H1 (cell line): ENCODE measurements at regions not wholly inside any gene's neighbourhood (a gene's known extent, or its start where the extent isn't known, plus 50 kb on each side); places are given as distances from the start of the nearest gene placed in this dataset.

Experiments used
- CTCF ChIA-PET: fragments of 300-600 bp; sonication (Branson Sonifier 250); formaldehyde crosslinking; loops from one replicate; lab custom pipeline; 2021; ENCODE audit not compliant: partially characterized antibody; lab: Charles Lee
- POLR2A ChIA-PET: fragments of 300-600 bp; sonication (Branson Sonifier 250); formaldehyde crosslinking; loops from one replicate; lab custom pipeline; 2021; ENCODE audit warnings: inconsistent platforms; ENCODE audit not compliant: partially characterized antibody; lab: Charles Lee
- DNase-seq, 2 experiments: peaks; one replicate each; pipeline versions ENCODE4 v3.0.0 to v3.0.0-alpha.2; 2010 to 2022; ENCODE audit warnings: low spot score in 2 of 2, low read depth in 1 of 2, mixed read lengths in 1 of 2
- FAIRE-seq: peaks from 2 replicates; lab custom pipeline; 2011; peaks lifted over from hg19 to GRCh38; lab: Jason Lieb, UNC
- H2AFZ ChIP-seq: 2 replicates; pipeline ENCODE4 v1.8.1; 2012; ENCODE audit warnings: low read length, inconsistent platforms
- H2AK5ac ChIP-seq: 2 replicates; pipeline ENCODE4 v1.6.1; 2013; ENCODE audit warnings: low read depth, low read length
- H2BK120ac ChIP-seq: replicated peaks from 2 replicates; pipeline ENCODE3; 2013; ENCODE audit warnings: low read depth, low read length, inconsistent platforms
- H2BK12ac ChIP-seq: 2 replicates; pipeline ENCODE4 v1.6.1; 2013; ENCODE audit warnings: low read depth, low read length
- H2BK15ac ChIP-seq: 2 replicates; pipeline ENCODE4 v1.6.1; 2013; ENCODE audit warnings: low read length
- H2BK20ac ChIP-seq: 2 replicates; pipeline ENCODE4 v1.6.1; 2013; ENCODE audit warnings: low read length
- H2BK5ac ChIP-seq: 2 replicates; pipeline ENCODE4 v1.6.1; 2013; ENCODE audit warnings: low read depth, low read length
- H3K14ac ChIP-seq: 2 replicates; pipeline ENCODE4 v1.6.1; 2013; ENCODE audit warnings: inconsistent platforms; ENCODE audit not compliant: insufficient read length
- H3K18ac ChIP-seq: 2 replicates; pipeline ENCODE4 v1.6.1; 2013; ENCODE audit warnings: low read length; ENCODE audit errors: extremely low read depth
- H3K23ac ChIP-seq: 2 replicates; pipeline ENCODE4 v1.6.1; 2013; ENCODE audit warnings: inconsistent platforms; ENCODE audit not compliant: insufficient read length
- H3K23me2 ChIP-seq: 2 replicates; pipeline ENCODE4 v1.6.1; 2013; ENCODE audit warnings: low read depth, low read length
- H3K27ac ChIP-seq: 2 replicates; pipeline ENCODE4 v1.6.1; 2011; ENCODE audit warnings: low read depth, low read length, inconsistent platforms
- H3K27me3 ChIP-seq, 4 experiments: replicated peaks in 1 of 4; 1 replicate in 1 of 4; 2 replicates in 3 of 4; pipeline versions ENCODE4 v1.6.1 to v1.8.1; 2011 to 2013; ENCODE audit warnings: low read length in 3 of 4, mild to moderate bottlenecking in 3 of 4, inconsistent platforms in 2 of 4, mixed read lengths in 2 of 4, moderate library complexity in 1 of 4; ENCODE audit not compliant: control insufficient read depth in 3 of 4, insufficient read depth in 3 of 4; ENCODE audit errors: extremely low read depth in 1 of 4
- H3K36me3 ChIP-seq, 4 experiments: 2 replicates each; pipeline versions ENCODE4 v1.6.1 to v1.8.1; 2011 to 2013; ENCODE audit warnings: mild to moderate bottlenecking in 4 of 4, low read length in 3 of 4, moderate library complexity in 2 of 4, control low read depth in 1 of 4, inconsistent platforms in 1 of 4; ENCODE audit not compliant: insufficient read depth in 4 of 4, control insufficient read depth in 2 of 4
- H3K4ac ChIP-seq: replicated peaks from 2 replicates; pipeline ENCODE3; 2013; ENCODE audit warnings: low read length, low read depth, mixed read lengths, inconsistent platforms; ENCODE audit not compliant: insufficient read length
- H3K4me1 ChIP-seq, 4 experiments: replicated peaks in 1 of 4; 1 replicate in 1 of 4; 2 replicates in 3 of 4; pipeline versions ENCODE4 v1.6.1 to v1.8.1; 2011 to 2013; ENCODE audit warnings: low read length in 3 of 4, inconsistent platforms in 2 of 4, mixed read lengths in 1 of 4; ENCODE audit not compliant: insufficient read depth in 4 of 4, control insufficient read depth in 3 of 4
- H3K4me2 ChIP-seq, 2 experiments: 2 replicates each; pipeline versions ENCODE4 v1.6.1 to v1.8.1; 2011 to 2013; ENCODE audit warnings: low read depth in 2 of 2, low read length in 2 of 2, control low read depth in 1 of 2, inconsistent platforms in 1 of 2, mild to moderate bottlenecking in 1 of 2; ENCODE audit not compliant: insufficient read depth in 1 of 2
- H3K4me3 ChIP-seq, 4 experiments: fragments of 200-600, 300-600 bp in 1 of 4; sonication (generic), shearing (Covaris generic), sonication (Bioruptor Twin) in 1 of 4; 2 replicates each; pipeline versions ENCODE4 v1.5.1 to v1.8.1; 2011 to 2016; ENCODE audit warnings: low read length in 4 of 4, low read depth in 3 of 4, control low read depth in 2 of 4, inconsistent platforms in 2 of 4, mild to moderate bottlenecking in 2 of 4, mixed read lengths in 1 of 4, moderate library complexity in 1 of 4; ENCODE audit not compliant: insufficient read depth in 2 of 4; ENCODE audit errors: extremely low read depth in 1 of 4
- H3K56ac ChIP-seq: replicated peaks from 2 replicates; pipeline ENCODE3; 2013; ENCODE audit warnings: low read depth, mild to moderate bottlenecking, mixed read lengths, low read length, inconsistent platforms; ENCODE audit not compliant: insufficient read length
- H3K79me1 ChIP-seq: 2 replicates; pipeline ENCODE4 v1.6.1; 2013; ENCODE audit warnings: low read depth, low read length, control low read depth
- H3K79me2 ChIP-seq, 2 experiments: 2 replicates each; pipeline versions ENCODE4 v1.6.1 to v1.8.1; 2012 to 2013; ENCODE audit warnings: low read length in 2 of 2, mild to moderate bottlenecking in 2 of 2, inconsistent platforms in 1 of 2; ENCODE audit not compliant: insufficient read depth in 2 of 2, control insufficient read depth in 1 of 2
- H3K9ac ChIP-seq, 4 experiments: replicated peaks in 1 of 4; 1 replicate in 1 of 4; 2 replicates in 3 of 4; pipeline versions ENCODE4 v1.6.1 to v1.8.1; 2011 to 2013; ENCODE audit warnings: low read depth in 3 of 4, low read length in 3 of 4, control low read depth in 2 of 4, mild to moderate bottlenecking in 2 of 4, moderate library complexity in 2 of 4, inconsistent platforms in 1 of 4; ENCODE audit errors: extremely low read depth in 1 of 4
- H3K9me3 ChIP-seq, 2 experiments: 2 replicates each; pipeline versions ENCODE4 v1.6.1 to v1.8.1; 2012 to 2013; ENCODE audit warnings: mild to moderate bottlenecking in 2 of 2, moderate library complexity in 2 of 2, control low read depth in 1 of 2, inconsistent platforms in 1 of 2, low read depth in 1 of 2, low read length in 1 of 2, mixed read lengths in 1 of 2; ENCODE audit not compliant: insufficient read depth in 2 of 2
- H4K20me1 ChIP-seq, 2 experiments: replicated peaks in 1 of 2; 2 replicates each; pipeline versions ENCODE3 to v1.8.1; 2011 to 2013; ENCODE audit warnings: inconsistent platforms in 2 of 2, low read length in 2 of 2, mild to moderate bottlenecking in 1 of 2; ENCODE audit not compliant: insufficient read depth in 2 of 2, control insufficient read depth in 1 of 2
- H4K5ac ChIP-seq: 2 replicates; pipeline ENCODE4 v1.6.1; 2013; ENCODE audit warnings: low read length, low read depth, mixed read lengths, inconsistent platforms; ENCODE audit not compliant: insufficient read length
- H4K8ac ChIP-seq: 2 replicates; pipeline ENCODE4 v1.8.0; 2013; ENCODE audit warnings: mild to moderate bottlenecking, moderate library complexity, low read length, inconsistent platforms; ENCODE audit not compliant: insufficient read depth; ENCODE audit errors: extremely low read depth
- H4K91ac ChIP-seq: replicated peaks from 2 replicates; pipeline ENCODE3; 2013; ENCODE audit warnings: low read length, mixed read lengths, inconsistent platforms; ENCODE audit not compliant: insufficient read length
- ATF2 ChIP-seq: IDR thresholded peaks from 2 replicates; pipeline ENCODE4 v1.6.1; 2012; ENCODE audit warnings: low read length, inconsistent platforms
- E2F6 ChIP-seq: IDR thresholded peaks from 2 replicates; pipeline ENCODE4 v1.6.1; 2012; ENCODE audit warnings: inconsistent platforms
- EGR1 ChIP-seq: IDR thresholded peaks from 2 replicates; pipeline ENCODE4 v1.6.1; 2011; ENCODE audit warnings: low read depth, low read length, borderline replicate concordance
- EZH2 ChIP-seq: fragments of 200-600 bp; sonication (generic); IDR thresholded peaks from 2 replicates; pipeline ENCODE4 v1.7.1; 2012; ENCODE audit warnings: low read depth, mild to moderate bottlenecking, moderate library complexity, low read length, inconsistent platforms; ENCODE audit not compliant: severe bottlenecking
- HDAC6 ChIP-seq: IDR thresholded peaks from one replicate; pipeline ENCODE4 v1.7.1; 2012; ENCODE audit warnings: low read depth, mild to moderate bottlenecking, inconsistent platforms, low read length, moderate library complexity
- KDM1A ChIP-seq: fragments of 200-600, 300-600 bp; sonication (generic); IDR thresholded peaks from 2 replicates; pipeline ENCODE4 v1.7.1; 2016; ENCODE audit warnings: mild to moderate bottlenecking, low read length, borderline replicate concordance
- KDM5A ChIP-seq: fragments of 200-600 bp; IDR thresholded peaks from 2 replicates; pipeline ENCODE4 v1.7.1; 2012; ENCODE audit warnings: mild to moderate bottlenecking, low read length, inconsistent platforms, mixed read lengths
- RAD21 ChIP-seq, 2 experiments: IDR thresholded peaks in 1 of 2; conservative IDR thresholded peaks in 1 of 2; 2 replicates each; pipeline ENCODE4 v1.6.1; 2011; ENCODE audit warnings: low read depth in 2 of 2, low read length in 2 of 2, improper control_type of control experiment in 1 of 2, inconsistent platforms in 1 of 2, mild to moderate bottlenecking in 1 of 2, moderate library complexity in 1 of 2
- RFX5 ChIP-seq: IDR thresholded peaks from 2 replicates; pipeline ENCODE4 v1.6.1; 2011; ENCODE audit warnings: low read depth, low read length, improper control_type of control experiment, borderline replicate concordance
- USF2 ChIP-seq: IDR thresholded peaks from 2 replicates; pipeline ENCODE4 v1.6.1; 2011; ENCODE audit warnings: low read length, improper control_type of control experiment
- WGBS, 2 experiments: shearing (Covaris generic) in 1 of 2; methylation state at CpG; one replicate each; pipeline versions ENCODE4 v1.1.6 to v1.1.7; 2013 to 2015; ENCODE audit warnings: low lambda C conversion rate in 2 of 2, mixed read lengths in 2 of 2, inconsistent platforms in 1 of 2, low coverage in 1 of 2, missing lambda C conversion rate in 1 of 2; ENCODE audit not compliant: insufficient replicate concordance in 2 of 2, insufficient coverage in 1 of 2, insufficient read length in 1 of 2; ENCODE audit errors: extremely low coverage in 1 of 2, missing lambda C conversion rate in 1 of 2; 5-methylcytosine and 5-hydroxymethylcytosine counted together

- no peak overlapping the region for H4K91ac ChIP-seq
- POLR2A ChIA-PET, result no interaction called here
- TF ChIP-seq USF2 (no peak), E2F6 (no peak), EZH2 (no peak), EGR1 (no peak), RFX5 (no peak), KDM1A (no peak), ATF2 (no peak), RAD21 (IDR thresholded peaks at IDR 0.05 in 1 of 2, conservative IDR thresholded peaks at IDR 0.05 in 1 of 2; ENCODE audit: low read depth in 2 of 2, low read length in 2 of 2) (no peak), HDAC6 (no peak), KDM5A (no peak)
These were observed 480.2 kb downstream of the COL11A1 start for GRCh38 chr1:102628109-102628613.

More at GRCh38 chr1:102628109-102628613, 480.2 kb downstream of the COL11A1 start:
- Histone ChIP-seq H2BK12ac (no peak overlapping the region), H3K27ac (no peak overlapping the region), H3K36me3 (no peaks in the 10 kb centered on the region), H3K4me1 (no peaks in the 10 kb centered on the region), H2AFZ (no peak overlapping the region), H3K4me2 (no peak overlapping the region), H3K18ac (no peak overlapping the region), H3K9ac (no peak overlapping the region), H4K20me1 (no peaks in the 10 kb centered on the region), H3K23me2 (no peaks in the 10 kb centered on the region), H4K8ac (no peak overlapping the region), H2AK5ac (no peak overlapping the region), H3K56ac (no peak overlapping the region), H3K4ac (no peak overlapping the region), H3K79me1 (no peaks in the 10 kb centered on the region), H3K4me3 (no peak overlapping the region), H3K27me3 (no peaks in the 10 kb centered on the region), H3K79me2 (no peaks in the 10 kb centered on the region), H4K5ac (no peak overlapping the region), H3K14ac (no peak overlapping the region), H3K9me3 (no peaks in the 10 kb centered on the region), H2BK20ac (no peak overlapping the region), H2BK5ac (no peak overlapping the region), H2BK15ac (no peak overlapping the region), H3K23ac (no peak overlapping the region), H2BK120ac (no peak overlapping the region)
- FAIRE-seq (no peak), DNase-seq (no peak)
- CTCF ChIA-PET, result interaction anchor here (1.6 kb wide), 1 partner anchor 15 kb away, joined by 5 read pairs; no protein-coding TSS in a partner anchor
- WGBS, 2 experiments, result 90% methylated on average over 5 of the region's 5 CpGs; no CpG with 5 or more reads in 1 of the 2 experiments
